HCT116 (cell line): ENCODE measurements at regions not wholly inside any gene's neighbourhood (a gene's known extent, or its start where the extent isn't known, plus 50 kb on each side); places are given as distances from the start of the nearest gene placed in this dataset.

Experiments used
- ATAC-seq: fragments of 200-7000 bp; cut with Tn5 transposase; 2 replicates; pipeline ENCODE4 v1.9.1; 2020; ENCODE audit warnings: mild to moderate bottlenecking, moderate library complexity
- BruUV-seq: library from RNA; stranded (reverse); fragments of 400-500 nt; replicated peaks from 2 replicates; lab custom pipeline; 2021; lab: Mats Ljungman, UMichigan
- CTCF ChIA-PET: fragments of 300-600 bp; sonication (Branson Sonifier 250); formaldehyde crosslinking; loops from one replicate; lab custom pipeline; 2021; ENCODE audit warnings: antibody characterized with exemption; lab: Charles Lee
- POLR2A ChIA-PET: fragments of 300-600, 350-600 bp; sonication (Branson Sonifier 250); formaldehyde crosslinking; loops from one replicate; lab custom pipeline; 2021; ENCODE audit warnings: antibody characterized with exemption; lab: Charles Lee
- RAD21 ChIA-PET, 2 experiments: fragments of 300-600 bp; sonication (Branson Sonifier 250); formaldehyde crosslinking; loops; one replicate each; lab custom pipeline; 2023; ENCODE audit warnings: low total read pairs in 2 of 2; ENCODE audit not compliant: uncharacterized antibody in 2 of 2, unreplicated experiment in 2 of 2, low non-redundant PET in 1 of 2; lab: Charles Lee
- DNase-seq: peaks from one replicate; pipeline ENCODE4 v3.0.0-alpha.2; 2010; ENCODE audit warnings: low read depth, low spot score
- H2AFZ ChIP-seq: fragments of 200-600 bp; shearing (Covaris generic), sonication (generic); 2 replicates; pipeline ENCODE4 v1.6.1; 2017; ENCODE audit warnings: low read depth, mixed run types, mixed read lengths, antibody characterized with exemption, low read length; ENCODE audit not compliant: poor library complexity, severe bottlenecking
- H3K27ac ChIP-seq: 2 replicates; pipeline ENCODE4 v1.5.1; 2012; ENCODE audit warnings: low read depth, low read length
- H3K27me3 ChIP-seq: fragments of 200-600 bp; sonication (generic); 2 replicates; pipeline ENCODE4 v1.6.1; 2016; ENCODE audit warnings: mixed run types, low read length, mixed read lengths; ENCODE audit not compliant: insufficient read depth
- H3K36me3 ChIP-seq, 2 experiments: fragments of 200-500 bp in 1 of 2; fragments of 200-600 bp in 1 of 2; sonication (Bioruptor generic) in 1 of 2; sonication (generic) in 1 of 2; 2 replicates each; pipeline versions ENCODE4 v1.5.1 to v1.6.1; 2014 to 2016; ENCODE audit warnings: low read length in 2 of 2, inconsistent platforms in 1 of 2, mixed read lengths in 1 of 2, mixed run types in 1 of 2; ENCODE audit not compliant: insufficient read depth in 2 of 2, control insufficient read depth in 1 of 2
- H3K4me1 ChIP-seq, 2 experiments: fragments of 200-600 bp in 1 of 2; sonication (generic) in 1 of 2; 2 replicates each; pipeline versions ENCODE4 v1.5.1 to v1.6.1; 2012 to 2017; ENCODE audit warnings: low read length in 2 of 2, inconsistent platforms in 1 of 2, mild to moderate bottlenecking in 1 of 2, mixed read lengths in 1 of 2, mixed run types in 1 of 2, moderate library complexity in 1 of 2; ENCODE audit not compliant: insufficient read depth in 2 of 2, control insufficient read depth in 1 of 2
- H3K4me2 ChIP-seq: fragments of 200-600 bp; sonication (generic); 2 replicates; pipeline ENCODE4 v1.6.1; 2017; ENCODE audit warnings: mixed run types, low read length, mixed read lengths
- H3K4me3 ChIP-seq, 2 experiments: fragments of 200-600 bp in 1 of 2; sonication (generic) in 1 of 2; replicated peaks in 1 of 2; 2 replicates each; pipeline ENCODE4 v1.5.1; 2011 to 2016; ENCODE audit warnings: low read length in 2 of 2, control low read depth in 1 of 2, low read depth in 1 of 2, mild to moderate bottlenecking in 1 of 2, mixed read lengths in 1 of 2, mixed run types in 1 of 2
- H3K79me2 ChIP-seq: fragments of 200-600 bp; sonication (generic); 2 replicates; pipeline ENCODE4 v1.6.1; 2017; ENCODE audit warnings: mild to moderate bottlenecking, mixed run types, low read length, moderate library complexity, mixed read lengths; ENCODE audit not compliant: insufficient read depth
- H3K9ac ChIP-seq: fragments of 200-600 bp; sonication (generic); 2 replicates; pipeline ENCODE4 v1.6.1; 2016; ENCODE audit warnings: low read length, mixed read lengths
- H3K9me2 ChIP-seq: fragments of 200-600 bp; sonication (generic), shearing (Covaris generic); 2 replicates; pipeline ENCODE4 v1.6.1; 2017; ENCODE audit warnings: mixed run types, mild to moderate bottlenecking, moderate library complexity; ENCODE audit not compliant: insufficient read depth
- H3K9me3 ChIP-seq, 2 experiments: fragments of 200-500 bp in 1 of 2; fragments of 200-600 bp in 1 of 2; sonication (Bioruptor generic) in 1 of 2; sonication (generic) in 1 of 2; 2 replicates each; pipeline ENCODE4 v1.6.1; 2014 to 2017; ENCODE audit warnings: low read length in 2 of 2, mixed read lengths in 2 of 2, inconsistent platforms in 1 of 2, low read depth in 1 of 2, mild to moderate bottlenecking in 1 of 2, mixed run types in 1 of 2, moderate library complexity in 1 of 2; ENCODE audit not compliant: control insufficient read depth in 1 of 2, insufficient read depth in 1 of 2
- H4K20me1 ChIP-seq: fragments of 200-600 bp; sonication (generic), shearing (Covaris generic); 2 replicates; pipeline ENCODE4 v1.6.1; 2017; ENCODE audit warnings: mixed run types, mild to moderate bottlenecking, moderate library complexity; ENCODE audit not compliant: insufficient read depth
- CBX3 ChIP-seq: IDR thresholded peaks from 2 replicates; pipeline ENCODE4 v1.6.1; 2012; ENCODE audit warnings: low read depth
- EGR1 ChIP-seq: IDR thresholded peaks from 2 replicates; pipeline ENCODE4 v1.6.1; 2012; ENCODE audit warnings: low read depth
- ELF1 ChIP-seq: IDR thresholded peaks from 2 replicates; pipeline ENCODE4 v1.6.1; 2012; ENCODE audit warnings: low read depth, borderline replicate concordance
- EZH2 ChIP-seq: fragments of 200-600 bp; sonication (generic); IDR thresholded peaks from 2 replicates; pipeline ENCODE4 v1.6.1; 2017; ENCODE audit warnings: antibody characterized with exemption, mixed run types
- JUND ChIP-seq: IDR thresholded peaks from 2 replicates; pipeline ENCODE4 v1.6.1; 2012
- POLR2A ChIP-seq: IDR thresholded peaks from 2 replicates; pipeline ENCODE4 v1.7.0; 2011; ENCODE audit warnings: borderline replicate concordance; ENCODE audit not compliant: insufficient read depth, insufficient read length; ENCODE audit errors: extremely low read depth
- RAD21 ChIP-seq: IDR thresholded peaks from 2 replicates; pipeline ENCODE4 v1.6.1; 2012; ENCODE audit warnings: low read depth, mild to moderate bottlenecking
- REST ChIP-seq: IDR thresholded peaks from 2 replicates; pipeline ENCODE4 v1.6.1; 2012; ENCODE audit warnings: low read depth
- SIN3A ChIP-seq: IDR thresholded peaks from 2 replicates; pipeline ENCODE4 v1.6.1; 2012; ENCODE audit warnings: low read depth
- SRF ChIP-seq: IDR thresholded peaks from 2 replicates; pipeline ENCODE4 v1.6.1; 2012; ENCODE audit warnings: low read depth
- TCF7L2 ChIP-seq: IDR thresholded peaks from 2 replicates; pipeline ENCODE4 v1.7.0; 2011; ENCODE audit warnings: borderline replicate concordance, inconsistent platforms; ENCODE audit not compliant: insufficient read depth, insufficient read length; ENCODE audit errors: extremely low read depth
- YY1 ChIP-seq: IDR thresholded peaks from 2 replicates; pipeline ENCODE4 v1.6.1; 2011; ENCODE audit warnings: low read length, low read depth, moderate library complexity, mild to moderate bottlenecking; ENCODE audit not compliant: insufficient replicate concordance; ENCODE audit errors: extremely low read depth
- ZBTB33 ChIP-seq: IDR thresholded peaks from 2 replicates; pipeline ENCODE4 v1.6.1; 2011; ENCODE audit warnings: mild to moderate bottlenecking, low read length, moderate library complexity; ENCODE audit not compliant: insufficient replicate concordance; ENCODE audit errors: extremely low read depth
- ZNF274 ChIP-seq: fragments of 200-500 bp; sonication (Bioruptor generic); IDR thresholded peaks from 2 replicates; pipeline ENCODE4 v1.6.1; 2014; ENCODE audit warnings: mild to moderate bottlenecking, low read depth, low read length, inconsistent platforms
- intact Hi-C: fragments of 100-400 bp; cut with micrococcal nuclease; formaldehyde crosslinking; loops from 2 replicates; pipeline ENCODE4 v1.10.0; 2022
- TF ChIP-seq, protein P1 (sequence below): IDR thresholded peaks from 2 replicates; pipeline ENCODE4 v1.6.1; 2012

DNA sequence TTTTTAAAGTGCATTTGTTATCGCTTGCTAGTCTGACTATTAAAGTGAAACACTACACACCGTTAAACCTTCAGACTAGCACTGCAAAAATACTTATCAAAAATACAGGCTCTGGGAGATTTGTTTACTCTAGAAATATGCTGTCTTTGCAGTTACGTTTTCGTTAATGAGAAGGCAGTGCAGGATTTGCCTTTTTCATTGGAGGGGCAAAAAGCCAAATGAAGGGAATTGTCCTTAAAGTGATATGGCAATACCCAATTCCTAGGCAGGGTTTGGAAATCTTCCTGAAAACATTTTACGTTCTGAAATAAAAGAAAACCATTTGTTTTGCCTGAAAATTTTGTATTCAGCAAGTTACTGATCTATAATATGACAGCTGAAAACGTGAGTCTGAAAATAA lies 1800.2 kb downstream of the MAT2B start:
- ChIA-PET CTCF (no interaction called here), POLR2A (no interaction called here)
- DNase-seq: no peak
- intact Hi-C loops: no loop called here
- H3K9me3 ChIP-seq: peaks cover 0 to 32% of the 10 kb centered on the region in 2 experiments; a peak in 2 of 4 replicates
- H3K27ac ChIP-seq: no peak overlapping the region
- no peak overlapping the region for H3K9ac ChIP-seq
- H4K20me1 ChIP-seq: no peaks in the 10 kb centered on the region
- ATAC-seq: no peak
- no peaks in the 10 kb centered on the region for H3K4me1 ChIP-seq
- H2AFZ ChIP-seq: no peak overlapping the region
- no peaks in the 10 kb centered on the region for H3K27me3 ChIP-seq
- TF ChIP-seq CBX3 (no peak), ELF1 (no peak), RAD21 (no peak), TCF7L2 (no peak), SIN3A (no peak), ZBTB33 (no peak), YY1 (no peak), SRF (no peak), EZH2 (no peak), JUND (no peak), REST (no peak), ZNF274 (no peak), EGR1 (no peak), POLR2A (no peak)
- TF ChIP-seq, protein P1, sequence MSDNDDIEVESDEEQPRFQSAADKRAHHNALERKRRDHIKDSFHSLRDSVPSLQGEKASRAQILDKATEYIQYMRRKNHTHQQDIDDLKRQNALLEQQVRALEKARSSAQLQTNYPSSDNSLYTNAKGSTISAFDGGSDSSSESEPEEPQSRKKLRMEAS: no peak
- TF ChIP-seq, all 23 proteins: peak for 0
- no peaks in the 10 kb centered on the region for H3K36me3 ChIP-seq
- RAD21 ChIA-PET: no interaction called here
- no peak overlapping the region for H3K4me2 ChIP-seq
- H3K4me3 ChIP-seq: no peak overlapping the region
- no peaks in the 10 kb centered on the region for H3K9me2 ChIP-seq
- no peaks in the 10 kb centered on the region for H3K79me2 ChIP-seq
- BruUV-seq: no TSS peak
